DND-41 (cell line): ENCODE measurements at regions not wholly inside any gene's neighbourhood (a gene's known extent, or its start where the extent isn't known, plus 50 kb on each side); places are given as distances from the start of the nearest gene placed in this dataset.

Experiments
- ATAC-seq: fragments of 200-7000 bp; cut with Tn5 transposase; 3 replicates; pipeline ENCODE4 v1.9.1; 2021; ENCODE audit warnings: low read depth; ENCODE audit not compliant: insufficient read depth
- DNase-seq: peaks from one replicate; pipeline ENCODE4 v3.0.0-alpha.2; 2020
- H2AFZ ChIP-seq: 2 replicates; pipeline ENCODE4 v1.6.0; 2012; ENCODE audit warnings: low read depth, low read length
- H3K27ac ChIP-seq: 2 replicates; pipeline ENCODE4 v1.5.1; 2012; ENCODE audit warnings: low read length, inconsistent platforms
- H3K27me3 ChIP-seq: fragments of 200-600 bp; sonication (generic); 2 replicates; pipeline ENCODE4 v1.6.0; 2012; ENCODE audit warnings: low read length, mild to moderate bottlenecking, inconsistent platforms; ENCODE audit not compliant: insufficient read depth, poor library complexity
- H3K36me3 ChIP-seq: 2 replicates; pipeline ENCODE4 v1.5.1; 2012; ENCODE audit warnings: low read length, inconsistent platforms; ENCODE audit not compliant: insufficient read depth
- H3K4me1 ChIP-seq: 2 replicates; pipeline ENCODE4 v1.5.1; 2012; ENCODE audit warnings: mild to moderate bottlenecking, low read length; ENCODE audit not compliant: insufficient read depth
- H3K4me2 ChIP-seq: 2 replicates; pipeline ENCODE4 v1.6.0; 2012; ENCODE audit warnings: mild to moderate bottlenecking, moderate library complexity, low read length, inconsistent platforms; ENCODE audit not compliant: insufficient read depth
- H3K4me3 ChIP-seq, 2 experiments: fragments of 200-600 bp in 1 of 2; shearing (Covaris generic) in 1 of 2; 2 replicates each; pipeline ENCODE4 v1.5.1; 2012 to 2016; ENCODE audit warnings: inconsistent platforms in 2 of 2, low read length in 2 of 2, mild to moderate bottlenecking in 2 of 2, low read depth in 1 of 2, moderate library complexity in 1 of 2
- H3K79me2 ChIP-seq: 2 replicates; pipeline ENCODE4 v1.6.0; 2012; ENCODE audit warnings: low read length, inconsistent platforms; ENCODE audit not compliant: insufficient read depth
- H3K9ac ChIP-seq: 2 replicates; pipeline ENCODE4 v1.6.0; 2012; ENCODE audit warnings: low read depth, mild to moderate bottlenecking, inconsistent platforms, low read length, moderate library complexity
- H3K9me3 ChIP-seq: 2 replicates; pipeline ENCODE4 v1.5.1; 2012; ENCODE audit warnings: low read length, moderate library complexity, mild to moderate bottlenecking, inconsistent platforms; ENCODE audit not compliant: insufficient read depth, severe bottlenecking
- H4K20me1 ChIP-seq: 2 replicates; pipeline ENCODE4 v1.6.0; 2012; ENCODE audit warnings: low read length; ENCODE audit not compliant: insufficient read depth
- CTCF ChIP-seq: IDR thresholded peaks from 2 replicates; pipeline ENCODE4 v1.5.1; 2012; ENCODE audit warnings: borderline replicate concordance, low read length, moderate library complexity, mild to moderate bottlenecking; ENCODE audit not compliant: poor library complexity, severe bottlenecking; ENCODE audit errors: extremely low read depth
- EZH2 ChIP-seq: IDR thresholded peaks from 3 replicates; pipeline ENCODE4 v1.6.1; 2012; ENCODE audit warnings: borderline replicate concordance, low read depth, mild to moderate bottlenecking, moderate library complexity, low read length, inconsistent platforms; ENCODE audit not compliant: severe bottlenecking

GRCh38 chr10:36220151-36220550 lies 578.1 kb upstream of the FZD8 start:
- 0 out of 2 replicates have a peak, but pooled peaks cover 7% of the 10 kb centered on the region for H3K4me1 ChIP-seq
- H3K27ac ChIP-seq: no peak overlapping the region
- no peak overlapping the region for H3K9ac ChIP-seq
- no peaks in the 10 kb centered on the region for H4K20me1 ChIP-seq
- no peak for ATAC-seq
- H3K79me2 ChIP-seq: no peaks in the 10 kb centered on the region
- DNase-seq: no peak
- TF ChIP-seq CTCF (no peak), EZH2 (no peak)
- no peak overlapping the region for H2AFZ ChIP-seq
- H3K4me2 ChIP-seq: no peak overlapping the region
- no peak overlapping the region for H3K4me3 ChIP-seq
- no peaks in the 10 kb centered on the region for H3K27me3 ChIP-seq
- no peaks in the 10 kb centered on the region for H3K9me3 ChIP-seq
- no peaks in the 10 kb centered on the region for H3K36me3 ChIP-seq

DNA sequence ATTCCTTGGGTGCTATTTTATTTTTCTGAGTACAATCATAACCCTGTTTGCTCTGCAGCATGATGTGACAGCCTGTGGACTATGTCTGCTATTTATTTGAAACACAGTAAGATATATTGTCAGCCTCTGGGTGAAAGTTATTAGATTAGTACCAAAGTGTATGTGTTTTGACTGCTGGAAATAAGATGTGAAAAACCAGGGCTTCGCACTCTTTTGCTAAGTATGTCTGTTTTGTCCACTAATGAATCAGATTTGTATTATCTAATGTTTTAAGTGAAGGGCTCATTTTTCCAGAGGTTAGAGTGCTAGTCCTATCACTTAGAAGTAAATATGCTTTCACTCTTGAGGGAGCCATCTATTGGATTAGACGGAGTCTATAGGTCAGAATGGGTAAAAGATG lies 569.8 kb upstream of the FZD8 start:
- Histone ChIP-seq H3K9ac (no peak overlapping the region), H3K4me3 (no peak overlapping the region), H3K9me3 (no peaks in the 10 kb centered on the region), H3K36me3 (no peaks in the 10 kb centered on the region), H4K20me1 (no peaks in the 10 kb centered on the region), H2AFZ (no peak overlapping the region), H3K27me3 (no peaks in the 10 kb centered on the region), H3K4me1 (no peaks in the 10 kb centered on the region), H3K27ac (no peak overlapping the region), H3K4me2 (no peak overlapping the region), H3K79me2 (no peaks in the 10 kb centered on the region)
- TF ChIP-seq CTCF: no peak
- no peak for TF ChIP-seq EZH2
- no peak for DNase-seq
- no peak for ATAC-seq

GRCh38 chr10:36209480-36209879 lies 567.4 kb upstream of the FZD8 start:
- Histone ChIP-seq H3K27me3 (no peaks in the 10 kb centered on the region), H4K20me1 (no peaks in the 10 kb centered on the region), H3K9ac (no peak overlapping the region), H3K36me3 (no peaks in the 10 kb centered on the region), H3K4me2 (no peak overlapping the region), H2AFZ (no peak overlapping the region), H3K4me3 (no peak overlapping the region), H3K27ac (no peak overlapping the region), H3K79me2 (no peaks in the 10 kb centered on the region), H3K4me1 (no peaks in the 10 kb centered on the region), H3K9me3 (no peaks in the 10 kb centered on the region)
- no peak for ATAC-seq
- DNase-seq: no peak
- TF ChIP-seq CTCF: no peak
- no peak for TF ChIP-seq EZH2

GRCh38 chr10:36202881-36203280 lies 560.8 kb upstream of the FZD8 start:
- no peaks in the 10 kb centered on the region for H3K27me3 ChIP-seq
- no peaks in the 10 kb centered on the region for H3K9me3 ChIP-seq
- H3K9ac ChIP-seq: no peak overlapping the region
- H4K20me1 ChIP-seq: no peaks in the 10 kb centered on the region
- H3K4me1 ChIP-seq: no peaks in the 10 kb centered on the region
- H3K27ac ChIP-seq: no peak overlapping the region
- H3K4me3 ChIP-seq: no peak overlapping the region
- TF ChIP-seq CTCF (no peak), EZH2 (no peak)
- no peak for ATAC-seq
- DNase-seq: no peak
- no peaks in the 10 kb centered on the region for H3K36me3 ChIP-seq
- H3K79me2 ChIP-seq: no peaks in the 10 kb centered on the region
- H2AFZ ChIP-seq: no peak overlapping the region
- no peak overlapping the region for H3K4me2 ChIP-seq
